Spleen (tissue), 11 donors: ENCODE measurements at regions not wholly inside any gene's neighbourhood (a gene's known extent, or its start where the extent isn't known, plus 50 kb on each side); places are given as distances from the start of the nearest gene placed in this dataset.

Experiments used
- DNase-seq: peaks from one replicate; pipeline ENCODE4 v3.0.0-alpha.2; 2020
- H3K27ac ChIP-seq, 8 donors: fragments of 200-600 bp; sonication (generic) in 7 of 8; 1 replicate in 4 of 8; 2 replicates in 4 of 8; pipeline versions ENCODE4 v1.5.0 to v1.8.0; 2016 to 2021; ENCODE audit warnings: inconsistent platforms in 4 of 8, mild to moderate bottlenecking in 4 of 8, moderate library complexity in 1 of 8
- H3K27me3 ChIP-seq, 7 donors: fragments of 200-600 bp; sonication (generic) in 6 of 7; replicated peaks in 1 of 7; 1 replicate in 4 of 7; 2 replicates in 3 of 7; pipeline versions ENCODE4 v1.5.0 to v1.8.0; 2016 to 2021; ENCODE audit warnings: inconsistent platforms in 3 of 7, mild to moderate bottlenecking in 1 of 7
- H3K36me3 ChIP-seq, 6 donors: fragments of 200-600 bp; sonication (generic) in 5 of 6; 1 replicate in 4 of 6; 2 replicates in 2 of 6; pipeline versions ENCODE4 v1.5.0 to v1.8.0; 2016 to 2021; ENCODE audit warnings: inconsistent platforms in 2 of 6
- H3K4me1 ChIP-seq, 6 donors: fragments of 200-600 bp; sonication (generic) in 5 of 6; 1 replicate in 3 of 6; 2 replicates in 3 of 6; pipeline versions ENCODE4 v1.5.0 to v1.8.0; 2016 to 2021; ENCODE audit warnings: inconsistent platforms in 3 of 6
- H3K4me3 ChIP-seq, 8 donors: fragments of 200-600 bp; sonication (generic) in 7 of 8; 1 replicate in 4 of 8; 2 replicates in 4 of 8; pipeline versions ENCODE4 v1.5.0 to v1.8.0; 2016 to 2021; ENCODE audit warnings: inconsistent platforms in 4 of 8, mild to moderate bottlenecking in 4 of 8, moderate library complexity in 2 of 8
- H3K9me3 ChIP-seq, 8 donors: fragments of 200-600 bp; sonication (generic) in 7 of 8; 1 replicate in 4 of 8; 2 replicates in 4 of 8; pipeline versions ENCODE4 v1.5.0 to v1.8.0; 2016 to 2021; ENCODE audit warnings: inconsistent platforms in 4 of 8
- POLR2A ChIP-seq, 3 donors: fragments of 450-650 bp; IDR thresholded peaks; one replicate each; pipeline ENCODE4 v1.5.1; 2017; ENCODE audit warnings: antibody characterized with exemption in 3 of 3, mild to moderate bottlenecking in 1 of 3
- POLR2AphosphoS5 ChIP-seq, 3 donors: sonication (generic); formaldehyde crosslinking; IDR thresholded peaks; one replicate each; pipeline ENCODE4 v1.5.1; 2017; ENCODE audit warnings: antibody characterized with exemption in 3 of 3
- WGBS, 5 donors: extraction: QIAGEN DNeasy Blood & Tissue Kit in 3 of 5; methylation state at CpG; one replicate each; pipeline versions ENCODE4 v1.1.5 to v1.1.7; 2013 to 2018; 5-methylcytosine and 5-hydroxymethylcytosine counted together
- intact Hi-C: fragments of 100-400 bp; cut with DNase I; formaldehyde crosslinking; loops from one replicate; pipeline ENCODE4 v1.15.0; 2023; ENCODE audit warnings: low total_unique reads
- TF ChIP-seq, protein P1 (sequence below), 11 experiments: fragments of 200-600 bp in 7 of 11; fragments of 450-650 bp in 4 of 11; sonication (generic) in 4 of 11; IDR thresholded peaks in 8 of 11; conservative IDR thresholded peaks in 3 of 11; 1 replicate in 7 of 11; 2 replicates in 4 of 11; pipeline versions ENCODE4 v1.4.0 to v1.8.0; 2016 to 2021; ENCODE audit warnings: antibody characterized with exemption in 11 of 11, inconsistent platforms in 4 of 11, mild to moderate bottlenecking in 1 of 11
- donor health status: healthy with polysubstance abuse.
- donor health status: DM: no; HTN: no; CAD: no; lungs with moderate emphysema.
- donor health status: DM: no; HTN: no; CAD: no.
- donor health status: Bipolar disorder and iron deficiency.
- donor health status: healthy.
- donor health status: DM: no; HTN: no; CAD: no.
- donor health status: DM: yes; HTN: yes; CAD: no.

DNA sequence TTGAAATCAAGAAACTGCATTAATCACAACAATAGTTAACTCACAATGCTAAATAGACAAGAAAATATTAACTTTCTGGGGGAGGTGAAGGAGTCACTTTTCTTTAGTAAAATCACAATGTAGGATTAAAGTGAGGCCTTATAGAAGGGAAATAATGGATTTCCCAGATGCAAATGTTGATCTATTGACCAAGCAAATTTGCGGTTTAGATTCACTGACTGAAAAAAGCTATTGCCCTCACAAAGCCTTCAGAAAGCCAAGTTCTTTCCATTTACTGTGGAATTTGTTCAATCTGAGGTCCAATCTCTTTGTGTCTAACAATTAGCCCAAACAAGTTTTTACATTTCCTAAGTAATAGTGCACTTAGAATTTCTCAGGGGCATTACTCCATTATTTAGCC is 95.1 kb upstream of the PTCHD4 start:
- Histone ChIP-seq H3K36me3 (no peaks in the 10 kb centered on the region), H3K27ac (no peak overlapping the region), H3K9me3 (peaks cover 0 to 26% (median 16%) of the 10 kb centered on the region in 8 donors), H3K4me3 (no peak overlapping the region), H3K4me1 (no peaks in the 10 kb centered on the region), H3K27me3 (no peaks in the 10 kb centered on the region)
- WGBS, 5 donors = 85 to 100% (median 91%) methylated on average over 1 of the region's 1 CpG
- no peak for DNase-seq
- no peak for TF ChIP-seq POLR2A (IDR thresholded peaks at IDR 0.05)
- TF ChIP-seq, protein P1, sequence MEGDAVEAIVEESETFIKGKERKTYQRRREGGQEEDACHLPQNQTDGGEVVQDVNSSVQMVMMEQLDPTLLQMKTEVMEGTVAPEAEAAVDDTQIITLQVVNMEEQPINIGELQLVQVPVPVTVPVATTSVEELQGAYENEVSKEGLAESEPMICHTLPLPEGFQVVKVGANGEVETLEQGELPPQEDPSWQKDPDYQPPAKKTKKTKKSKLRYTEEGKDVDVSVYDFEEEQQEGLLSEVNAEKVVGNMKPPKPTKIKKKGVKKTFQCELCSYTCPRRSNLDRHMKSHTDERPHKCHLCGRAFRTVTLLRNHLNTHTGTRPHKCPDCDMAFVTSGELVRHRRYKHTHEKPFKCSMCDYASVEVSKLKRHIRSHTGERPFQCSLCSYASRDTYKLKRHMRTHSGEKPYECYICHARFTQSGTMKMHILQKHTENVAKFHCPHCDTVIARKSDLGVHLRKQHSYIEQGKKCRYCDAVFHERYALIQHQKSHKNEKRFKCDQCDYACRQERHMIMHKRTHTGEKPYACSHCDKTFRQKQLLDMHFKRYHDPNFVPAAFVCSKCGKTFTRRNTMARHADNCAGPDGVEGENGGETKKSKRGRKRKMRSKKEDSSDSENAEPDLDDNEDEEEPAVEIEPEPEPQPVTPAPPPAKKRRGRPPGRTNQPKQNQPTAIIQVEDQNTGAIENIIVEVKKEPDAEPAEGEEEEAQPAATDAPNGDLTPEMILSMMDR (IDR thresholded peaks at IDR 0.05 in 8 of 11, conservative IDR thresholded peaks at IDR 0.05 in 3 of 11) = no peak
- TF ChIP-seq POLR2AphosphoS5 (IDR thresholded peaks at IDR 0.05) = no peak
- intact Hi-C loops = no loop called here

DNA sequence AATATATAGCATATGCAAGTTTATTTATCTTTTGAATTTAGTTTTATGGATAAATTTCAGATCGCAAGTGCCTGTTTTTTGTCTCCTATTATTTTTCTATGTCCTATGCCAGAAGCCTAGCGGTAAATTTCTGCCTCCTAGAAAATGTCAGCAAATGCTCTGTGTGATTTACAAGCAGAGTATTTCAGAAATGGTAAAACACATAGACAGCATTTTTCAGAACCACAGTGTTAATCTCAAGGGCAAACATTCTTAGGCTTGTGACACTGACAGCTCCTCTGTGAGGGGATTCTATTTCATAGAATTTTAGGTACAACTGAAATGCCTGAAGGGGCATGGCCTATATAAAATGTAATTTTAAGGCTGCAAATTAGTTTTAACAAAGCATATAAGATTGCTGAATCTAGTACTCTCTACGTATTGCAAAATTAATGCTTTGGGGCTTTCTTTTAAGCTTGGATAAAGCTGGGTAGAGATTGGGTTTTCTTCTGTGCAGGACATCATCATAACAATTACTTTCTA is 89.9 kb upstream of the PTCHD4 start:
- TF ChIP-seq, protein P1 (IDR thresholded peaks at IDR 0.05 in 8 of 11, conservative IDR thresholded peaks at IDR 0.05 in 3 of 11) = no peak
- TF ChIP-seq POLR2AphosphoS5 (IDR thresholded peaks at IDR 0.05) (no peak), POLR2A (IDR thresholded peaks at IDR 0.05) (no peak)
- Histone ChIP-seq H3K27me3 (no peaks in the 10 kb centered on the region), H3K4me1 (no peaks in the 10 kb centered on the region), H3K4me3 (no peak overlapping the region), H3K9me3 (peaks cover 0 to 20% (median 11%) of the 10 kb centered on the region in 8 donors), H3K36me3 (no peaks in the 10 kb centered on the region), H3K27ac (no peak overlapping the region)
- DNase-seq = no peak
- intact Hi-C loops = no loop called here
- 85 to 92% (median 90%) methylated on average over 3 of the region's 3 CpGs for WGBS, 5 donors

DNA sequence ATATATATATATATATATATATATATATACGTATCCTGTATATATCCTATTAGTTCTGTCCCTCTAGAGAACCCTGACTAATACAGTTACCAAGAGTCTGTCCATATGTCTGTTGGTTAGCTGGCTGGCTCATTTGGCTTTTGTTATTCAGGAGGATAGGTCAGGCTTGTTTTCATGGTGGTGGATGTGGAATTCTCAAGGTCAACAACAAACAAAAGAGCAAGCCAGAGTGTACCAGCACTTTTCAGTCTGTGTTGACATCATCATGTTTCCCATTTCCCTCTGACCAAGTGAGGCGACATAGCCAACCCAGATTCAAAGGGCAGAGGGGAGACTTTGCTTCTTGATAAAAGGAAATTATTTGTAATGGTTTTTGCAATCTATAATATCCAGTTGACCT is 88.5 kb upstream of the PTCHD4 start:
- intact Hi-C loops = no loop called here
- Histone ChIP-seq H3K27ac (no peak overlapping the region), H3K4me3 (no peak overlapping the region), H3K9me3 (peaks cover 0 to 25% (median 11%) of the 10 kb centered on the region in 8 donors), H3K36me3 (no peaks in the 10 kb centered on the region), H3K4me1 (no peaks in the 10 kb centered on the region), H3K27me3 (no peaks in the 10 kb centered on the region)
- WGBS, 5 donors = 74 to 93% (median 87%) methylated on average over 2 of the region's 2 CpGs
- DNase-seq = no peak
- TF ChIP-seq POLR2A (IDR thresholded peaks at IDR 0.05) = no peak
- TF ChIP-seq, protein P1 (IDR thresholded peaks at IDR 0.05 in 8 of 11, conservative IDR thresholded peaks at IDR 0.05 in 3 of 11) = no peak

DNA sequence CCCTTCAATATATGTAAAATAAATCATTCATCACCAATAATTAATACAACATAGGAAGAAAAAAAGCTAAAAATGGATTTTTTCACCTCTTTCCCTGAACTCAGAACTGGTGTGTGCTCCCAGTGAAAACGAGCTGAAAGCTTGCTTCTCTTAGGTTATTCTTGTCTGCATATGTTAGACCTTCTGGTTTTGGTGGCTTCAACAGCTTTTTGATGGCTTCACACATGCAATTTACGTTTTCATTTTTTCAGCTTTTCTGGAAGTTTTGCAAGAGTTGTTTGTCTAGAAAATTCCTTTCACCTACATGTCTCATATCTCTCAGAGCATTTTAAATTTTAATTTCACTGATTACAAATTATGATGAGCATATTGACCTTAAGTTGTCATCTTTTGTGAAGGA is 86.9 kb upstream of the PTCHD4 start:
- H3K36me3 ChIP-seq = no peaks in the 10 kb centered on the region
- H3K9me3 ChIP-seq = peaks cover 0 to 16% (median 5%) of the 10 kb centered on the region in 8 donors
- 71 to 81% (median 73%) methylated on average over 2 of the region's 2 CpGs for WGBS, 5 donors
- no peaks in the 10 kb centered on the region for H3K4me1 ChIP-seq
- no peak overlapping the region for H3K4me3 ChIP-seq
- TF ChIP-seq, protein P1 (IDR thresholded peaks at IDR 0.05 in 8 of 11, conservative IDR thresholded peaks at IDR 0.05 in 3 of 11) = no peak
- TF ChIP-seq POLR2A (IDR thresholded peaks at IDR 0.05) = no peak
- no peak for TF ChIP-seq POLR2AphosphoS5 (IDR thresholded peaks at IDR 0.05)
- no peaks in the 10 kb centered on the region for H3K27me3 ChIP-seq
- no peak for DNase-seq
- H3K27ac ChIP-seq = no peak overlapping the region
- intact Hi-C loops = no loop called here
